ENCODE measurements at regions not wholly inside any gene's neighbourhood (a gene's known extent, or its start where the extent isn't known, plus 50 kb on each side); places are given as distances from the start of the nearest gene placed in this dataset.

DNA sequence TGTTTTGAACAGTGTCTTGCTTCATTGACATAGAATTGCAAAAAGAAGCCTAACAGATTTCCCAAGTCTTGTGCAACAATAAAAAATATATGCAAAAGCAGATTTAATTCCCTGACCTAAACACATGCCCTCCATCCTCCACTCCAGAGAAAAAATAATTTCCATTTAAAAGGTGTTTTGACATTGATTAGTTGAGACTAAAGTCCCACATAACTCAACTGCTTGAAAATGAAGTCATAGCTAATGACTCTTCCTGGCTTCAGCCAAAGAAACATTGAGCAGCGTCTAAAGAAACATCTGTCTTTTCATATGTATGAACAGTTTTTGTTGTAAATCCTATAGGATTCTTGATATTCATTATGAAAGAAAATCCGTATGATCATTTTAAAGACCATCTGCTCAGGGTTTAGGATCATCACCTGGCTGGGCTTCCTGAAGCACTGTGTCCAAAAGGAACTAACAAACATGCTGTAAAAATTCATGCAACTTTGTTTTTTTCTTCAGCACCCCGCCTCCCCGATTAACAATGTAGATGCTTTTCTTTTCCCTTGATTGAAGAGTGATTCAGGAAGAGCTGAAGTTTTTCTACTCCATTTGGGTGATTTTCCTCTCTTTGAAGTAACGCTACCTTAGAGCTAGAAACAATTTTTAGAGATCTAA is 273.4 kb downstream of the HS3ST1 start:
- Histone ChIP-seq H3K9me3 (ENCODE audit: severe bottlenecking) (no peaks in the 10 kb centered on the region), H3K4me3 (ENCODE audit: severe bottlenecking) (no peak overlapping the region), H3K4me1 (ENCODE audit: insufficient read depth, poor library complexity, severe bottlenecking) (no peaks in the 10 kb centered on the region), H3K27me3 (ENCODE audit: insufficient read depth, poor library complexity, severe bottlenecking) (no peaks in the 10 kb centered on the region), H3K36me3 (ENCODE audit: low read depth) (no peaks in the 10 kb centered on the region), H3K27ac (ENCODE audit: poor library complexity, severe bottlenecking) (no peak overlapping the region)
- no peak for ATAC-seq (ENCODE audit: low read depth)
- DNase-seq (ENCODE audit: low spot score), result no peak
- TF ChIP-seq, protein P1, sequence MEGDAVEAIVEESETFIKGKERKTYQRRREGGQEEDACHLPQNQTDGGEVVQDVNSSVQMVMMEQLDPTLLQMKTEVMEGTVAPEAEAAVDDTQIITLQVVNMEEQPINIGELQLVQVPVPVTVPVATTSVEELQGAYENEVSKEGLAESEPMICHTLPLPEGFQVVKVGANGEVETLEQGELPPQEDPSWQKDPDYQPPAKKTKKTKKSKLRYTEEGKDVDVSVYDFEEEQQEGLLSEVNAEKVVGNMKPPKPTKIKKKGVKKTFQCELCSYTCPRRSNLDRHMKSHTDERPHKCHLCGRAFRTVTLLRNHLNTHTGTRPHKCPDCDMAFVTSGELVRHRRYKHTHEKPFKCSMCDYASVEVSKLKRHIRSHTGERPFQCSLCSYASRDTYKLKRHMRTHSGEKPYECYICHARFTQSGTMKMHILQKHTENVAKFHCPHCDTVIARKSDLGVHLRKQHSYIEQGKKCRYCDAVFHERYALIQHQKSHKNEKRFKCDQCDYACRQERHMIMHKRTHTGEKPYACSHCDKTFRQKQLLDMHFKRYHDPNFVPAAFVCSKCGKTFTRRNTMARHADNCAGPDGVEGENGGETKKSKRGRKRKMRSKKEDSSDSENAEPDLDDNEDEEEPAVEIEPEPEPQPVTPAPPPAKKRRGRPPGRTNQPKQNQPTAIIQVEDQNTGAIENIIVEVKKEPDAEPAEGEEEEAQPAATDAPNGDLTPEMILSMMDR (IDR thresholded peaks at IDR 0.05; ENCODE audit: poor library complexity, severe bottlenecking), result no peak

DNA sequence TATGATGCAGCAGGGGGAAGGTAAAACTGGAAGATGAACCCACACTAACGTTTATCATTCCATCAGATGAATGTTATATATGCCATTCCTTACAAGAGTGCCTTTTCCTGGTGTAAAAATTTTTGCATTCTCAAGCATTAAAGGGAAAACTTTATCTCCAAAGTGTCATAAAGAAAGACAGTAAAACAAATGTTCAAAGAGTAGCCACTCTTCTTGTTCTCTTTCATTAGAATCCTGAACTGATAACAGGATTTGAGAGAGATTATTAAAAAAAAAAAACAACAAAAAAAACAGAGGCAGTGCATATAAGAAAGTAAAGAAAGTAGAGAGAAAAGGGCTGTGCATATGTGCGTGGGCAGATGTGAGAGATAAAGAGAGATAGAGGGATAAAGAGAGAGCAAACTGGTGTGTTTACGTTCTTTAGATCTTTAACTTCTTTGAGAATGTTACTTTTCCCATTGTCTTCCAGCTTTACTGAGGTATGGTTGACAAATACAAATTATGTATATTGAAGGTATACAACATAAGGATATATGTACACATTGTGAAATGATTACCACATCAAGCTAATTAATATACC is 275.4 kb downstream of the HS3ST1 start:
- Histone ChIP-seq H3K27ac (ENCODE audit: poor library complexity, severe bottlenecking) (no peak overlapping the region), H3K36me3 (ENCODE audit: low read depth) (no peaks in the 10 kb centered on the region), H3K27me3 (ENCODE audit: insufficient read depth, poor library complexity, severe bottlenecking) (no peaks in the 10 kb centered on the region), H3K4me1 (ENCODE audit: insufficient read depth, poor library complexity, severe bottlenecking) (no peaks in the 10 kb centered on the region), H3K4me3 (ENCODE audit: severe bottlenecking) (no peak overlapping the region), H3K9me3 (ENCODE audit: severe bottlenecking) (no peaks in the 10 kb centered on the region)
- ATAC-seq (ENCODE audit: low read depth), result no peak
- DNase-seq (ENCODE audit: low spot score), result no peak
- TF ChIP-seq, protein P1 (IDR thresholded peaks at IDR 0.05; ENCODE audit: poor library complexity, severe bottlenecking), result no peak

DNA sequence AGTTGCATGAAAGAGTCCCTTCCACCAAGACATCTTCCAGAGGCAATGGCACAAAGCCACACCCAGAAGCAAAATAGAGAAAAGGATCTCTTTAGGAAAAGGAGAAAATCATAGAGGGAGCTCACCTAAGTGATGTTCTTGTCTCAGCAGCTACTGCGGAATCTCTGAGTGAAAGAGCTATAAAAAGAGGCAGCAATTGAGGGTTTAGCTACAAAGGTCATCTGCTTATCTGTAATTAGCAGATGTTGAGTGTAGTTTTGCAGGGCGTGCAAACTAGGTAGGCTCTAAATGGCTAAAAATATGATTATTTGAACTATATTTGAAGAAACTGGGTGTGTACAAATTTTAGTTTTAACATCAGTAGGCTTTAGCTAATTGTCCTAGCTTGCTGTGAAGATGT is 276.0 kb downstream of the HS3ST1 start:
- TF ChIP-seq, protein P1 (IDR thresholded peaks at IDR 0.05; ENCODE audit: poor library complexity, severe bottlenecking), result no peak
- H3K36me3 ChIP-seq (ENCODE audit: low read depth), result no peaks in the 10 kb centered on the region
- H3K9me3 ChIP-seq (ENCODE audit: severe bottlenecking), result no peaks in the 10 kb centered on the region
- H3K27ac ChIP-seq (ENCODE audit: poor library complexity, severe bottlenecking), result no peak overlapping the region
- no peaks in the 10 kb centered on the region for H3K27me3 ChIP-seq (ENCODE audit: insufficient read depth, poor library complexity, severe bottlenecking)
- no peak for ATAC-seq (ENCODE audit: low read depth)
- DNase-seq (ENCODE audit: low spot score), result no peak
- H3K4me3 ChIP-seq (ENCODE audit: severe bottlenecking), result no peak overlapping the region
- no peaks in the 10 kb centered on the region for H3K4me1 ChIP-seq (ENCODE audit: insufficient read depth, poor library complexity, severe bottlenecking)

DNA sequence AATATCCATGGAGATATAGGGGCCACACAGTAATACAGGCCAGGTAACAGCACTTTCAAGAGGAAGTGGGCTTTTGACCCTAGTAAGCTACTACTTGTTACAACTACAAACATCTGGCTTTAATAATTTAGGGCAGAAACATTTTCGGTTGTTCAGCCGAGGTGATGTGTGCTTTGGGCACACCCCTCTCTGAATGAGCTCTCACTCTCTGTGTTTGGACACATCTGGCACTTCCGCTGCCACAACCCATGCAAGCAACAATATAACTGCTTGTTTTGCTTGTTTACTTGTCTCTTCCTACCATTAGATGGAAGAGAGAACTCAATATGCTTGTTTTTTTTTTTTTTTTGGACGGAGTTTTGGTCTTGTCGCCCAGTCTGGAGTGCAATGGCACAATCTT is 277.2 kb downstream of the HS3ST1 start:
- no peak overlapping the region for H3K27ac ChIP-seq (ENCODE audit: poor library complexity, severe bottlenecking)
- no peak overlapping the region for H3K4me3 ChIP-seq (ENCODE audit: severe bottlenecking)
- H3K9me3 ChIP-seq (ENCODE audit: severe bottlenecking), result no peaks in the 10 kb centered on the region
- ATAC-seq (ENCODE audit: low read depth), result no peak
- no peaks in the 10 kb centered on the region for H3K4me1 ChIP-seq (ENCODE audit: insufficient read depth, poor library complexity, severe bottlenecking)
- H3K27me3 ChIP-seq (ENCODE audit: insufficient read depth, poor library complexity, severe bottlenecking), result no peaks in the 10 kb centered on the region
- H3K36me3 ChIP-seq (ENCODE audit: low read depth), result no peaks in the 10 kb centered on the region
- DNase-seq (ENCODE audit: low spot score), result no peak
- TF ChIP-seq, protein P1 (IDR thresholded peaks at IDR 0.05; ENCODE audit: poor library complexity, severe bottlenecking), result no peak

DNA sequence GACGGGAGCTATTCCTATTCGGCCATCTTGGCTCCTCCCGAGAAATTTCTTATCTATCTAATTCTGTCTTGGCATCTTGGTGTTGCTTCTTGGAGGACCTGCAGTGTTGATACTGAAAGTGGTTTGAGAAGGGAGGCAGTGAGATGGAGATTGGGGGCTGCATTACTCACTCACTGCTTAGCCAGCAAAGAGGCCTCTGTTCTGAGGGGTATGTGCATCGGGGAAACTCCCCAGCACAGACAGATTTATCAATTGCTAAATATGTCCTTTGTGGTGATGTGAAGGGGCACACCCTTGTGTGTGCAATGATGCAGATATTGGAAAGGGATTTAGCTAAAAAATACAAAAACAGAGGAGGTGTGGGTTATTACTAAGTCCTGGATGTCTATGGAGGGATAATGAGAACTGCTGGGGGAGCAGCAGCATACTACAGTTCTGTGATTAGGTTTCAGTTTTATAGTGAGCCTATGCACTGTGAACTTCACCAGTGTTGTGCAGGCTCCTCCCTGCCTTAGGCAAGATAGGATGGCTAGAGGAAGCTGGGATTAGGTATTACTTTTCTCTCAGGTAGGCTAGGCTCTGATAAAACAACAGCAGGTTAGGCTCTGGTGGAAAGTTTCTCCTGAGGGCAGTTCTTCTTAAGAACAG is 279.0 kb downstream of the HS3ST1 start:
- no peaks in the 10 kb centered on the region for H3K27me3 ChIP-seq (ENCODE audit: insufficient read depth, poor library complexity, severe bottlenecking)
- TF ChIP-seq, protein P1 (IDR thresholded peaks at IDR 0.05; ENCODE audit: poor library complexity, severe bottlenecking), result no peak
- no peaks in the 10 kb centered on the region for H3K36me3 ChIP-seq (ENCODE audit: low read depth)
- no peaks in the 10 kb centered on the region for H3K9me3 ChIP-seq (ENCODE audit: severe bottlenecking)
- H3K4me1 ChIP-seq (ENCODE audit: insufficient read depth, poor library complexity, severe bottlenecking), result no peaks in the 10 kb centered on the region
- ATAC-seq (ENCODE audit: low read depth), result no peak
- DNase-seq (ENCODE audit: low spot score), result no peak
- H3K27ac ChIP-seq (ENCODE audit: poor library complexity, severe bottlenecking), result no peak overlapping the region
- no peak overlapping the region for H3K4me3 ChIP-seq (ENCODE audit: severe bottlenecking)

Measured in RWPE2 (cell line).